Small intestine (tissue), 7 donors: ENCODE measurements at regions not wholly inside any gene's neighbourhood (a gene's known extent, or its start where the extent isn't known, plus 50 kb on each side); places are given as distances from the start of the nearest gene placed in this dataset.

Experiments
- DNase-seq, 2 donors: peaks; one replicate each; pipeline versions ENCODE4 v3.0.0 to v3.0.0-alpha.2; 2013
- FAIRE-seq: peaks from 2 replicates; lab custom pipeline; 2012; peaks lifted over from hg19 to GRCh38; lab: Jason Lieb, UNC
- H3K27ac ChIP-seq, 3 donors: one replicate each; pipeline ENCODE4 v1.5.1; 2013; ENCODE audit warnings: low read length in 2 of 3, mild to moderate bottlenecking in 2 of 3, control low read depth in 1 of 3, inconsistent platforms in 1 of 3, low read depth in 1 of 3, moderate library complexity in 1 of 3
- H3K27me3 ChIP-seq, 3 donors: one replicate each; pipeline ENCODE4 v1.6.1; 2013; ENCODE audit warnings: low read length in 3 of 3, inconsistent platforms in 1 of 3; ENCODE audit not compliant: control insufficient read depth in 3 of 3, insufficient read depth in 3 of 3
- H3K36me3 ChIP-seq, 3 donors: one replicate each; pipeline ENCODE4 v1.6.1; 2013; ENCODE audit warnings: low read length in 3 of 3, inconsistent platforms in 1 of 3, low read depth in 1 of 3, mild to moderate bottlenecking in 1 of 3, moderate library complexity in 1 of 3; ENCODE audit not compliant: control insufficient read depth in 3 of 3, insufficient read depth in 2 of 3
- H3K4me1 ChIP-seq, 3 donors: one replicate each; pipeline ENCODE4 v1.6.1; 2013; ENCODE audit warnings: low read length in 2 of 3, inconsistent platforms in 1 of 3, low read depth in 1 of 3, mild to moderate bottlenecking in 1 of 3, moderate library complexity in 1 of 3; ENCODE audit not compliant: control insufficient read depth in 3 of 3, insufficient read depth in 2 of 3
- H3K4me3 ChIP-seq, 3 donors: one replicate each; pipeline ENCODE4 v1.5.1; 2013; ENCODE audit warnings: low read length in 3 of 3, control low read depth in 1 of 3, inconsistent platforms in 1 of 3, low read depth in 1 of 3, mild to moderate bottlenecking in 1 of 3, moderate library complexity in 1 of 3
- H3K9me3 ChIP-seq, 2 donors: one replicate each; pipeline ENCODE4 v1.6.1; 2013; ENCODE audit warnings: low read depth in 1 of 2, low read length in 1 of 2; ENCODE audit not compliant: control insufficient read depth in 2 of 2, insufficient read depth in 1 of 2
- WGBS, 3 donors: extraction: QIAGEN DNeasy Blood & Tissue Kit; methylation state at CpG; one replicate each; pipeline ENCODE4 v1.1.7; 2013; 5-methylcytosine and 5-hydroxymethylcytosine counted together
- donor health status: healthy with polysubstance abuse.
- donor health status: control.
- donor health status: control.
- donor health status: Bipolar disorder and iron deficiency.
- donor health status: healthy.

- H3K9me3 ChIP-seq = peaks cover 0 to 8% of the 10 kb centered on the region in 2 donors
- DNase-seq (no peak), FAIRE-seq (no peak)
- 82 to 89% (median 82%) methylated on average over 1 of the region's 1 CpG for WGBS, 3 donors
- H3K4me1 ChIP-seq = no peaks in the 10 kb centered on the region
- H3K27me3 ChIP-seq = no peaks in the 10 kb centered on the region
- no peak overlapping the region for H3K4me3 ChIP-seq
- no peak overlapping the region for H3K27ac ChIP-seq
- no peaks in the 10 kb centered on the region for H3K36me3 ChIP-seq
These were observed 326.9 kb upstream of the SLIT2 start for GRCh38 chr4:19924761-19925160.

GRCh38 chr4:19915276-19915675 is 336.4 kb upstream of the SLIT2 start:
- no peak overlapping the region for H3K4me3 ChIP-seq

GRCh38 chr4:19913650-19914049 is 338.1 kb upstream of the SLIT2 start:
- Histone ChIP-seq H3K4me3 (no peak overlapping the region), H3K27ac (no peak overlapping the region), H3K9me3 (no peaks in the 10 kb centered on the region), H3K36me3 (no peaks in the 10 kb centered on the region), H3K27me3 (no peaks in the 10 kb centered on the region), H3K4me1 (no peaks in the 10 kb centered on the region)
- 13 to 58% (median 29%) methylated on average over 2 of the region's 2 CpGs for WGBS, 3 donors
- FAIRE-seq (no peak), DNase-seq (no peak)

More at GRCh38 chr4:19915276-19915675, 336.4 kb upstream of the SLIT2 start:
- Histone ChIP-seq H3K36me3 (no peaks in the 10 kb centered on the region), H3K9me3 (peaks cover 0 to 4% of the 10 kb centered on the region in 2 donors), H3K27ac (no peak overlapping the region), H3K27me3 (no peaks in the 10 kb centered on the region), H3K4me1 (no peaks in the 10 kb centered on the region)
- WGBS, 3 donors = 81 to 86% (median 83%) methylated on average over 3 of the region's 3 CpGs
- no peak for FAIRE-seq
- no peak for DNase-seq

- Histone ChIP-seq H3K9me3 (no peaks in the 10 kb centered on the region), H3K36me3 (no peaks in the 10 kb centered on the region), H3K4me3 (no peak overlapping the region), H3K27ac (no peak overlapping the region), H3K27me3 (no peaks in the 10 kb centered on the region), H3K4me1 (no peaks in the 10 kb centered on the region)
- WGBS, 3 donors = 73 to 81% (median 76%) methylated on average over 1 of the region's 1 CpG
- DNase-seq (no peak), FAIRE-seq (no peak)
These were observed 340.7 kb upstream of the SLIT2 start for GRCh38 chr4:19910861-19911525.

- FAIRE-seq (no peak), DNase-seq (no peak)
- Histone ChIP-seq H3K36me3 (no peaks in the 10 kb centered on the region), H3K4me3 (no peak overlapping the region), H3K4me1 (no peaks in the 10 kb centered on the region), H3K9me3 (no peaks in the 10 kb centered on the region), H3K27ac (no peak overlapping the region), H3K27me3 (no peaks in the 10 kb centered on the region)
- WGBS, 3 donors = 81 to 86% (median 82%) methylated on average over 3 of the region's 3 CpGs
These were observed 346.7 kb upstream of the SLIT2 start for GRCh38 chr4:19905024-19905423.

GRCh38 chr4:19888587-19888986 is 363.1 kb upstream of the SLIT2 start:
- no peaks in the 10 kb centered on the region for H3K27me3 ChIP-seq
- FAIRE-seq = no peak
- H3K4me1 ChIP-seq = no peaks in the 10 kb centered on the region
- 79 to 91% (median 90%) methylated on average over 2 of the region's 2 CpGs for WGBS, 3 donors
- H3K4me3 ChIP-seq = no peak overlapping the region
- no peaks in the 10 kb centered on the region for H3K36me3 ChIP-seq
- peaks cover 0 to 24% of the 10 kb centered on the region in 2 donors for H3K9me3 ChIP-seq
- DNase-seq = no peak
- H3K27ac ChIP-seq = no peak overlapping the region

GRCh38 chr4:19883841-19884240 is 367.9 kb upstream of the SLIT2 start:
- H3K36me3 ChIP-seq = no peaks in the 10 kb centered on the region
- no peak overlapping the region for H3K27ac ChIP-seq
- no peaks in the 10 kb centered on the region for H3K4me1 ChIP-seq
- H3K4me3 ChIP-seq = no peak overlapping the region
- H3K9me3 ChIP-seq = peaks cover 0 to 8% of the 10 kb centered on the region in 2 donors
- no peaks in the 10 kb centered on the region for H3K27me3 ChIP-seq
- FAIRE-seq = no peak
- DNase-seq = no peak

- Histone ChIP-seq H3K4me3 (no peak overlapping the region), H3K36me3 (no peaks in the 10 kb centered on the region), H3K4me1 (no peaks in the 10 kb centered on the region), H3K27ac (no peak overlapping the region), H3K9me3 (no peaks in the 10 kb centered on the region), H3K27me3 (no peaks in the 10 kb centered on the region)
- FAIRE-seq (no peak), DNase-seq (no peak)
- WGBS, 3 donors = 26 to 46% (median 43%) methylated on average over 5 of the region's 5 CpGs
These were observed 371.5 kb upstream of the SLIT2 start for GRCh38 chr4:19880206-19880605.

- Histone ChIP-seq H3K4me1 (no peaks in the 10 kb centered on the region), H3K27me3 (no peaks in the 10 kb centered on the region), H3K36me3 (no peaks in the 10 kb centered on the region), H3K4me3 (no peak overlapping the region), H3K27ac (no peak overlapping the region), H3K9me3 (no peaks in the 10 kb centered on the region)
- 38 to 57% (median 43%) methylated on average over 5 of the region's 5 CpGs for WGBS, 3 donors
- FAIRE-seq (no peak), DNase-seq (no peak)
These were observed 372.4 kb upstream of the SLIT2 start for GRCh38 chr4:19879330-19879729.
